SH-SY5Y (cell line): ENCODE measurements at regions not wholly inside any gene's neighbourhood (a gene's known extent, or its start where the extent isn't known, plus 50 kb on each side); places are given as distances from the start of the nearest gene placed in this dataset.

Experiments used
- GATA2 ChIP-seq: IDR thresholded peaks from 2 replicates; pipeline ENCODE4 v1.6.1; 2011; ENCODE audit warnings: mild to moderate bottlenecking, low read depth, low read length
- GATA3 ChIP-seq: IDR thresholded peaks from 2 replicates; pipeline ENCODE4 v1.6.1; 2011; ENCODE audit warnings: low read depth, mild to moderate bottlenecking, low read length, moderate library complexity

- no peak for TF ChIP-seq GATA2
- no peak for TF ChIP-seq GATA3
These were observed 129.4 kb upstream of the RHOBTB1 start for GRCh38 chr10:61073391-61073790.
